ENCODE measurements at regions not wholly inside any gene's neighbourhood (a gene's known extent, or its start where the extent isn't known, plus 50 kb on each side); places are given as distances from the start of the nearest gene placed in this dataset.
"Not testable (repeated sequence)": the region's sequence is repeated elsewhere in the genome, so short reads cannot be mapped to it uniquely, and the experiment has no call there.

- DNase-seq: no peak
Measured at GRCh38 chr13:37209621-37210580, 104.4 kb upstream of the CSNK1A1L start.

- DNase-seq: no peak
Measured at GRCh38 chr13:37207691-37208451, 102.4 kb upstream of the CSNK1A1L start.

- no peak for DNase-seq
Measured at GRCh38 chr13:37202264-37202663, 96.8 kb upstream of the CSNK1A1L start.

GRCh38 chr13:37201081-37201480 is 95.6 kb upstream of the CSNK1A1L start:
- DNase-seq: no peak

- DNase-seq: no peak
Measured at GRCh38 chr13:37198629-37199028, 93.2 kb upstream of the CSNK1A1L start.

- no peak for DNase-seq
Measured at GRCh38 chr13:37195621-37196020, 90.2 kb upstream of the CSNK1A1L start.

- DNase-seq: peak in 1 of 2 experiments; percentile 32
Measured at GRCh38 chr13:37194428-37194861, 89.0 kb upstream of the CSNK1A1L start.

- DNase-seq: no peak
Measured at GRCh38 chr13:37192956-37193355, 87.5 kb upstream of the CSNK1A1L start.

GRCh38 chr13:37187621-37188020 is 82.2 kb upstream of the CSNK1A1L start:
- no peak for DNase-seq

- DNase-seq: no peak
Measured at GRCh38 chr13:37187105-37187504, 81.6 kb upstream of the CSNK1A1L start.

- DNase-seq: no peak
Measured at GRCh38 chr13:37181620-37182019, 76.2 kb upstream of the CSNK1A1L start.

GRCh38 chr13:37179645-37180044 is 74.2 kb upstream of the CSNK1A1L start:
- DNase-seq: no peak

GRCh38 chr13:37177125-37177524 is 71.7 kb upstream of the CSNK1A1L start:
- no peak for DNase-seq

GRCh38 chr13:37175996-37176395 is 70.5 kb upstream of the CSNK1A1L start:
- DNase-seq: no peak

- DNase-seq: no peak
Measured at GRCh38 chr13:37173214-37173613, 67.8 kb upstream of the CSNK1A1L start.

- DNase-seq: not testable (repeated sequence)
Measured at GRCh38 chr13:37172226-37172625, 66.8 kb upstream of the CSNK1A1L start.

GRCh38 chr13:37168926-37169325 is 63.5 kb upstream of the CSNK1A1L start:
- DNase-seq: no peak

- no peak for DNase-seq
Measured at GRCh38 chr13:37168151-37168550, 62.7 kb upstream of the CSNK1A1L start.

- no peak for DNase-seq
Measured at GRCh38 chr13:37164635-37165034, 59.2 kb upstream of the CSNK1A1L start.

GRCh38 chr13:37163641-37164265 is 58.3 kb upstream of the CSNK1A1L start:
- no peak for DNase-seq

- no peak for DNase-seq
Measured at GRCh38 chr13:37158481-37158880, 53.0 kb upstream of the CSNK1A1L start.

- not testable (repeated sequence) for DNase-seq
Measured at GRCh38 chr13:37155613-37156097, 50.2 kb upstream of the CSNK1A1L start.
